ENCODE measurements at regions not wholly inside any gene's neighbourhood (a gene's known extent, or its start where the extent isn't known, plus 50 kb on each side); places are given as distances from the start of the nearest gene placed in this dataset.

GRCh38 chr10:2980116-2980515, 87.2 kb upstream of the PFKP start:
- TF ChIP-seq CTCF (IDR thresholded peaks at IDR 0.05) (no peak), POLR2A (IDR thresholded peaks at IDR 0.05) (no peak)
